ENCODE measurements at regions not wholly inside any gene's neighbourhood (a gene's known extent, or its start where the extent isn't known, plus 50 kb on each side); places are given as distances from the start of the nearest gene placed in this dataset.

- no peak for TF ChIP-seq CTCF (conservative IDR thresholded peaks at IDR 0.05)
- Histone ChIP-seq H4K20me1 (ENCODE audit: control insufficient read depth, insufficient read depth, insufficient read length) (no peaks in the 10 kb centered on the region), H3K23me2 (ENCODE audit: insufficient read length, low read depth, low read length, poor library complexity, severe bottlenecking) (no peaks in the 10 kb centered on the region), H4K91ac (ENCODE audit: insufficient read length, low read depth, low read length) (no peak overlapping the region), H2BK120ac (ENCODE audit: low read depth, low read length, poor library complexity, severe bottlenecking) (no peak overlapping the region), H3K9ac (ENCODE audit: extremely low read depth, insufficient read length, low read length) (no peak overlapping the region), H3K56ac (ENCODE audit: insufficient read length, low read depth, low read length) (no peak overlapping the region), H3K9me3 (ENCODE audit: control insufficient read depth, low read depth, low read length) (peaks cover 9% of the 10 kb centered on the region), H3K79me1 (ENCODE audit: insufficient read depth, low read depth, low read length, poor library complexity, severe bottlenecking) (no peaks in the 10 kb centered on the region), H3K4me2 (ENCODE audit: insufficient read depth, insufficient read length, low read length) (no peak overlapping the region), H3K18ac (ENCODE audit: insufficient read length, low read depth, low read length) (no peak overlapping the region), H2AK5ac (ENCODE audit: insufficient read length, low read length) (no peak overlapping the region), H2BK12ac (ENCODE audit: insufficient read length, low read depth, low read length) (no peak overlapping the region), H2BK5ac (ENCODE audit: insufficient read length, low read length) (no peak overlapping the region), H3K79me2 (ENCODE audit: insufficient read depth, low read length) (no peaks in the 10 kb centered on the region), H3K14ac (ENCODE audit: insufficient read depth, low read length) (no peak overlapping the region), H3K4me1 (ENCODE audit: insufficient read depth, low read length) (peaks cover 8% of the 10 kb centered on the region; the same call in 1 of the 2 replicates), H4K8ac (replicated peaks; ENCODE audit: insufficient read length, low read depth, low read length) (no peak overlapping the region), H3K4ac (ENCODE audit: low read depth, low read length) (no peak overlapping the region), H2BK20ac (ENCODE audit: low read depth, low read length, poor library complexity, severe bottlenecking) (no peak overlapping the region), H3K23ac (ENCODE audit: insufficient read length, low read depth, low read length) (no peak overlapping the region), H3K27ac (ENCODE audit: insufficient read length, low read depth, low read length) (no peak overlapping the region), H2AFZ (ENCODE audit: low read length) (no peak overlapping the region), H2BK15ac (ENCODE audit: low read depth, low read length) (no peak overlapping the region), H3T11ph (ENCODE audit: low read length) (no peak overlapping the region), H3K27me3 (ENCODE audit: insufficient read depth, low read length) (no peaks in the 10 kb centered on the region), H4K5ac (ENCODE audit: insufficient read length, low read depth, low read length) (no peak overlapping the region)
- no peak for DNase-seq
- H3K4me1 Mint-ChIP-seq = peaks cover 17 to 21% of the 10 kb centered on the region in 2 experiments
- no CpG with 5 or more reads among the region's 2 CpGs for whole genome bisulfite sequencing (ENCODE audit: extremely low coverage, insufficient read length, low lambda C conversion rate)
- H3K36me3 Mint-ChIP-seq (ENCODE audit: insufficient read depth in 1 of 3, low read depth in 3 of 3) = peaks cover 9 to 19% (median 16%) of the 10 kb centered on the region in 3 experiments; a peak in 6 of 7 replicates
- no peak overlapping the region for H3K4me3 Mint-ChIP-seq
- H3K27ac Mint-ChIP-seq = peak overlapping the region in 1 of 3 experiments; percentile 9; a peak in 2 of 7 replicates
- peaks cover 15 to 19% of the 10 kb centered on the region in 2 experiments for H3K9me3 Mint-ChIP-seq
- H3K27me3 Mint-ChIP-seq (ENCODE audit: low read depth) = no peaks in the 10 kb centered on the region
Observed at GRCh38 chr6:15962449-15962764, 166.5 kb upstream of the MYLIP start.
